DND-41 (cell line): ENCODE measurements at regions not wholly inside any gene's neighbourhood (a gene's known extent, or its start where the extent isn't known, plus 50 kb on each side); places are given as distances from the start of the nearest gene placed in this dataset.

Source experiments
- ATAC-seq: fragments of 200-7000 bp; cut with Tn5 transposase; 3 replicates; pipeline ENCODE4 v1.9.1; 2021; ENCODE audit warnings: low read depth; ENCODE audit not compliant: insufficient read depth
- DNase-seq: peaks from one replicate; pipeline ENCODE4 v3.0.0-alpha.2; 2020
- H2AFZ ChIP-seq: 2 replicates; pipeline ENCODE4 v1.6.0; 2012; ENCODE audit warnings: low read depth, low read length
- H3K27ac ChIP-seq: 2 replicates; pipeline ENCODE4 v1.5.1; 2012; ENCODE audit warnings: low read length, inconsistent platforms
- H3K27me3 ChIP-seq: fragments of 200-600 bp; sonication (generic); 2 replicates; pipeline ENCODE4 v1.6.0; 2012; ENCODE audit warnings: low read length, mild to moderate bottlenecking, inconsistent platforms; ENCODE audit not compliant: insufficient read depth, poor library complexity
- H3K36me3 ChIP-seq: 2 replicates; pipeline ENCODE4 v1.5.1; 2012; ENCODE audit warnings: low read length, inconsistent platforms; ENCODE audit not compliant: insufficient read depth
- H3K4me1 ChIP-seq: 2 replicates; pipeline ENCODE4 v1.5.1; 2012; ENCODE audit warnings: mild to moderate bottlenecking, low read length; ENCODE audit not compliant: insufficient read depth
- H3K4me2 ChIP-seq: 2 replicates; pipeline ENCODE4 v1.6.0; 2012; ENCODE audit warnings: mild to moderate bottlenecking, moderate library complexity, low read length, inconsistent platforms; ENCODE audit not compliant: insufficient read depth
- H3K4me3 ChIP-seq, 2 experiments: fragments of 200-600 bp in 1 of 2; shearing (Covaris generic) in 1 of 2; 2 replicates each; pipeline ENCODE4 v1.5.1; 2012 to 2016; ENCODE audit warnings: inconsistent platforms in 2 of 2, low read length in 2 of 2, mild to moderate bottlenecking in 2 of 2, low read depth in 1 of 2, moderate library complexity in 1 of 2
- H3K79me2 ChIP-seq: 2 replicates; pipeline ENCODE4 v1.6.0; 2012; ENCODE audit warnings: low read length, inconsistent platforms; ENCODE audit not compliant: insufficient read depth
- H3K9ac ChIP-seq: 2 replicates; pipeline ENCODE4 v1.6.0; 2012; ENCODE audit warnings: low read depth, mild to moderate bottlenecking, inconsistent platforms, low read length, moderate library complexity
- H3K9me3 ChIP-seq: 2 replicates; pipeline ENCODE4 v1.5.1; 2012; ENCODE audit warnings: low read length, moderate library complexity, mild to moderate bottlenecking, inconsistent platforms; ENCODE audit not compliant: insufficient read depth, severe bottlenecking
- H4K20me1 ChIP-seq: 2 replicates; pipeline ENCODE4 v1.6.0; 2012; ENCODE audit warnings: low read length; ENCODE audit not compliant: insufficient read depth
- EZH2 ChIP-seq: IDR thresholded peaks from 3 replicates; pipeline ENCODE4 v1.6.1; 2012; ENCODE audit warnings: borderline replicate concordance, low read depth, mild to moderate bottlenecking, moderate library complexity, low read length, inconsistent platforms; ENCODE audit not compliant: severe bottlenecking
- TF ChIP-seq, protein P1 (sequence below): IDR thresholded peaks from 2 replicates; pipeline ENCODE4 v1.5.1; 2012; ENCODE audit warnings: borderline replicate concordance, low read length, moderate library complexity, mild to moderate bottlenecking; ENCODE audit not compliant: poor library complexity, severe bottlenecking; ENCODE audit errors: extremely low read depth

- no peak for DNase-seq
- H3K9me3 ChIP-seq: no peaks in the 10 kb centered on the region
- H3K4me2 ChIP-seq: no peak overlapping the region
- no peaks in the 10 kb centered on the region for H4K20me1 ChIP-seq
- no peak overlapping the region for H2AFZ ChIP-seq
- H3K4me1 ChIP-seq: no peaks in the 10 kb centered on the region
- no peak overlapping the region for H3K27ac ChIP-seq
- H3K79me2 ChIP-seq: no peaks in the 10 kb centered on the region
- H3K4me3 ChIP-seq: no peak overlapping the region
- no peak overlapping the region for H3K9ac ChIP-seq
- ATAC-seq: no peak
- no peaks in the 10 kb centered on the region for H3K36me3 ChIP-seq
- no peak for TF ChIP-seq EZH2
- TF ChIP-seq, protein P1, sequence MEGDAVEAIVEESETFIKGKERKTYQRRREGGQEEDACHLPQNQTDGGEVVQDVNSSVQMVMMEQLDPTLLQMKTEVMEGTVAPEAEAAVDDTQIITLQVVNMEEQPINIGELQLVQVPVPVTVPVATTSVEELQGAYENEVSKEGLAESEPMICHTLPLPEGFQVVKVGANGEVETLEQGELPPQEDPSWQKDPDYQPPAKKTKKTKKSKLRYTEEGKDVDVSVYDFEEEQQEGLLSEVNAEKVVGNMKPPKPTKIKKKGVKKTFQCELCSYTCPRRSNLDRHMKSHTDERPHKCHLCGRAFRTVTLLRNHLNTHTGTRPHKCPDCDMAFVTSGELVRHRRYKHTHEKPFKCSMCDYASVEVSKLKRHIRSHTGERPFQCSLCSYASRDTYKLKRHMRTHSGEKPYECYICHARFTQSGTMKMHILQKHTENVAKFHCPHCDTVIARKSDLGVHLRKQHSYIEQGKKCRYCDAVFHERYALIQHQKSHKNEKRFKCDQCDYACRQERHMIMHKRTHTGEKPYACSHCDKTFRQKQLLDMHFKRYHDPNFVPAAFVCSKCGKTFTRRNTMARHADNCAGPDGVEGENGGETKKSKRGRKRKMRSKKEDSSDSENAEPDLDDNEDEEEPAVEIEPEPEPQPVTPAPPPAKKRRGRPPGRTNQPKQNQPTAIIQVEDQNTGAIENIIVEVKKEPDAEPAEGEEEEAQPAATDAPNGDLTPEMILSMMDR: no peak
- H3K27me3 ChIP-seq: no peaks in the 10 kb centered on the region
Observed at GRCh38 chr12:61846765-61847164, 413.4 kb upstream of the USP15 start.

DNA sequence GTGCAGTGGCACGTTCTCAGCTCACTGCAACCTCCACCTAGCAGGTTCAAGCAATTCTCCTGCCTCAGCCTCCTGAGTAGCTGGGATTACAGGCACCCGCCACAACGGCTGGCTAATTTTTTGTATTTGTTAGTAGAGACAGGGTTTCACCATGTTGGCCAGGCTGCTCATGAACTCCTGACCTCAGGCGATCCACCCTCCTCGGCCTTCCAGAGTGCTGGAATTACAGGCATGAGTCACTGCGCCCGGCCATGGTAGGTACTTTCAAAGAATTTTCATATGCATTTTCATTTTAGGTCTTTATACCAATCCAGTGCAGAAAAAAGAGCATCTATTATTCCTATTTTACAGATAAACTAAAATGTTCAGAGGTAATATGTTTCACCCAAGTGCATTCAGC, 411.3 kb upstream of the USP15 start:
- no peaks in the 10 kb centered on the region for H3K4me1 ChIP-seq
- no peak overlapping the region for H3K9ac ChIP-seq
- H4K20me1 ChIP-seq: no peaks in the 10 kb centered on the region
- H3K36me3 ChIP-seq: no peaks in the 10 kb centered on the region
- no peaks in the 10 kb centered on the region for H3K27me3 ChIP-seq
- no peak overlapping the region for H2AFZ ChIP-seq
- ATAC-seq (no peak), DNase-seq (no peak)
- no peak overlapping the region for H3K4me3 ChIP-seq
- H3K79me2 ChIP-seq: no peaks in the 10 kb centered on the region
- no peak overlapping the region for H3K27ac ChIP-seq
- H3K4me2 ChIP-seq: no peak overlapping the region
- TF ChIP-seq EZH2: no peak
- TF ChIP-seq, protein P1: no peak
- H3K9me3 ChIP-seq: no peaks in the 10 kb centered on the region

- Histone ChIP-seq H3K36me3 (no peaks in the 10 kb centered on the region), H3K27ac (no peak overlapping the region), H3K79me2 (no peaks in the 10 kb centered on the region), H3K4me3 (no peak overlapping the region), H3K4me1 (no peaks in the 10 kb centered on the region), H4K20me1 (no peaks in the 10 kb centered on the region), H3K9ac (no peak overlapping the region), H3K9me3 (peaks cover 5% of the 10 kb centered on the region), H3K27me3 (no peaks in the 10 kb centered on the region), H2AFZ (no peak overlapping the region), H3K4me2 (no peak overlapping the region)
- DNase-seq (no peak), ATAC-seq (no peak)
- no peak for TF ChIP-seq EZH2
- TF ChIP-seq, protein P1: no peak
Observed at GRCh38 chr12:61853945-61854344, 406.3 kb upstream of the USP15 start.

GRCh38 chr12:61854902-61855301, 405.3 kb upstream of the USP15 start:
- H3K9ac ChIP-seq: no peak overlapping the region
- no peaks in the 10 kb centered on the region for H3K27me3 ChIP-seq
- H3K27ac ChIP-seq: no peak overlapping the region
- no peaks in the 10 kb centered on the region for H3K4me1 ChIP-seq
- no peak for DNase-seq
- no peaks in the 10 kb centered on the region for H3K79me2 ChIP-seq
- H3K4me3 ChIP-seq: no peak overlapping the region
- TF ChIP-seq, protein P1: no peak
- TF ChIP-seq EZH2: no peak
- peaks cover 5% of the 10 kb centered on the region for H3K9me3 ChIP-seq
- H3K36me3 ChIP-seq: no peaks in the 10 kb centered on the region
- no peaks in the 10 kb centered on the region for H4K20me1 ChIP-seq
- no peak overlapping the region for H3K4me2 ChIP-seq
- H2AFZ ChIP-seq: no peak overlapping the region
- no peak for ATAC-seq
